NCI-H526 (cell line): ENCODE measurements at regions not wholly inside any gene's neighbourhood (a gene's known extent, or its start where the extent isn't known, plus 50 kb on each side); places are given as distances from the start of the nearest gene placed in this dataset.
A peak's percentile ranks its signal among the peaks of the same experiment; 100 is the strongest.
"Not testable (repeated sequence)": the region's sequence is repeated elsewhere in the genome, so short reads cannot be mapped to it uniquely, and the experiment has no call there.

ENCODE experiments used
- DNase-seq, 2 experiments: peaks; one replicate each; lab custom pipeline; 2025; lab: John Stamatoyannopoulos, UW

DNA sequence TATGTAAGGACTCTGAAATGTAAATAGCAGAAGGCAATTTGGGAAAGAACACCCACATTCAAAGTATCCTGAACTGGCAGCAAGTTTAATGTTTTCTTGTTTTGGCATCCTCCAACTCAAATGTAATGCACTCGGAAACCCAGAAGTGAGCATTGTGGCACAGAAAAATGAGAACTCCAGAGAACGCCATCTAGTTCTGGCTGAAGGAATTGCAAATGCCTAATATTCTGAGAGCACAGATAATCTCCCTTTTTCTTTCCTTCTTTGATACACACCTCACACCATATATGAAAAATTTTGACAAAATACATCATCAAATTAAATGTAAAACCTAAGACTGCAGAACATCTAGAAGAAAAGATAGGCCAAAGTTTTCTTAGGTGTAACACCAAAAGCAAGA is 52.1 kb downstream of the PWWP3B start:
- no peak for DNase-seq

DNA sequence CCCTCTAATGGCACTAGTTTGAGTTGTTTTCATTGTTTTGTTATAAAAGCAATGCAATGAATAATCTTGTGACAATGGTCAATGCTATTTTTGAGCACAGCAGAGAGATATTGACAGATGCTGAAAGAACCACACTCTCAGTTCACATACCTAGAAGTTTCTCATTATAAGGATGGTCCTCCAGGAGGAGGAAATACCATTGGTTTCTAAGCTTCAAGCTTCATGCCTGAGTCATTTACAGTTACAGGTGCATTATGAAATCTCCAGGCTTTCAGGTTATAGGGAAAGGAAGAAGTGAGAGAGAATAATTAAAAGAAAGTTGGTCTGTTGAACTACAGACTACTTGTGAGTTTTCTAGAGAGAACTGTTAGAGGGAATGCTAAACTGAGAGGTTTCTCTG is 75.3 kb downstream of the PWWP3B start:
- DNase-seq: no peak

DNA sequence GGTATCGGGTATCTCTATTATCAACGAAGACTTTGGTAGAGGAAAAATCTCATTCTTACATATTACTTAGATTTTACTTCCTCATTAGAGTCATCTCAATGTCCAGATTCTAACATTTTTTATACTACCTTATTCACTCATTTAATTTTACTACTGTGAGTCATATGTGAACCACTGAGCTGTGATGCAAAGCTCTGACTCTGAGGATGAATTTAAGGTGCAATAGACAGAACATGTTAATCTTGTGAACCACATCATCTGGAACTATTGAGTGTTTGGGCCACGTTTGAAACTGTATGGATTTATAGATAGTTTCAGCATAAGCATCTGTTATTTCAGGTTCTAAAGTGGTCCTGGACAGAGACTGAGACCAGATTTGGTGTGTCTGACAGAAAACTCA is 78.4 kb downstream of the PWWP3B start:
- DNase-seq: no peak

DNA sequence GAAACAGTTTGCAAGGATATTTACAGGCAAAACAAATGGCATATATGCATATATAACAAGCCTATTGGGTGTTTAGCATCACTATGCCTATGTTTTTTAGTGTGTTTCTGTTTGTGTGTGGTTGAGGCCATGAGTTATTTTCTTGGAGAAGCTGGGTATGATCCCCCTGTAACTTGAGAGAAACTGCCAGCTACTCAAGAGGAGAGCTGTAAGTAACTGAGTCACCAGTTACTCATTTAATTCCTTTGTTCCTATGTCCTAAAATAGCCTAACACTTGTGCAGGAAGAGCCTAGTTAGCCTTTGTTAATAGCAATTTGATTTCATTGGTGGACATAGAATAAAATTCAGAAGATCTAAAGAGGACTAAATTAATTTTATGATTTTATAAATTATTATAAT is 79.1 kb downstream of the PWWP3B start:
- DNase-seq: no peak

DNA sequence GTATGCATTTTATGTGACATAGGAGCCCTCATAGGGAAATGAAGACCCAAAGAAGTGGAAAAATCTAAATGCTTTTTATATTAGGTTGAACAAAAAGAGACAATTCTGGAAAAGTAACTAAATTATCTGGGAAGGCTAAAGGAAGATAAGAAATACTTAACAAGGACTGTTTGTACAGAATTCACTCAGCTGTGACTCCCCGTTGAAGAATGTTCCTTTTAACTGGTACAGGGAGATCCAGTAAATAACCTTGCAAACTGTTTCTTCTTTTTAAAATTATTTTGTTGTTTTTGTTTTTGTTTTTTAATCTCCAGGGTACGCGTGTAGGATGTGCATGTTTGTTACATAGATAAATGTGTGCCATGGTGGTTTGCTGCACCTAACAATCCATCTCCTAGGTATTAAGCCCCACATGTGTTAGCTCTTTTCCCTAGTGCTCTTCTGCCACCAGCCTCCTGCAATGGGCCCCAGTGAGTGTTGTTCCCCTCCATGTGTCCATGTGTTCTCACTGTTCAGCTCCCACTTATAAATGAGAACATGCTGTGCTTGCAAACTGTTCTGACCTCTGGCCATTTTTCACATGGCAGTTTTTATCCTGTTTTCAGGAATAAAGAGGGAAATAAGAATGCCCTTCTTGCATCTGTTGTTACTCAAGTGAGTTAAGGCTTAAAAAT is 81.7 kb downstream of the PWWP3B start:
- no peak for DNase-seq

DNA sequence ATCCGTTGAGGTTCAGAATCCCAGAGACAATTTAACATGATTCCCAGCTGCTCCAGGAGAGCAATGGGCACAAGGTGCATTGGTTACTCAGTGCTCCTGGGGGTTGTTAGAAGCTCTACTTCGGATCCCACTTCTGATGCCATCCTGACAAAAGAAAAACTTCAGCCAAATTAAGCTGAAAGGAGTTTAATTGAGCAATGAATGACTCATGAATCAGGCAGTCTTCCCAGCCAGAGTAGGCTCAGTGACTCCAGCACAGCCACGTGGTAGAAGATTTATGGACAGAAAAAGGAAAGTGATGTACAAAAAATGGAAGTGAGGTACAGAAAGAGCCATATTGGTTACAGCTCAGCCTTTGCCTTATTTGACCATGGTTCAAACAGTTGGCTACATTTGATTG is 95.7 kb downstream of the PWWP3B start:
- no peak for DNase-seq

DNA sequence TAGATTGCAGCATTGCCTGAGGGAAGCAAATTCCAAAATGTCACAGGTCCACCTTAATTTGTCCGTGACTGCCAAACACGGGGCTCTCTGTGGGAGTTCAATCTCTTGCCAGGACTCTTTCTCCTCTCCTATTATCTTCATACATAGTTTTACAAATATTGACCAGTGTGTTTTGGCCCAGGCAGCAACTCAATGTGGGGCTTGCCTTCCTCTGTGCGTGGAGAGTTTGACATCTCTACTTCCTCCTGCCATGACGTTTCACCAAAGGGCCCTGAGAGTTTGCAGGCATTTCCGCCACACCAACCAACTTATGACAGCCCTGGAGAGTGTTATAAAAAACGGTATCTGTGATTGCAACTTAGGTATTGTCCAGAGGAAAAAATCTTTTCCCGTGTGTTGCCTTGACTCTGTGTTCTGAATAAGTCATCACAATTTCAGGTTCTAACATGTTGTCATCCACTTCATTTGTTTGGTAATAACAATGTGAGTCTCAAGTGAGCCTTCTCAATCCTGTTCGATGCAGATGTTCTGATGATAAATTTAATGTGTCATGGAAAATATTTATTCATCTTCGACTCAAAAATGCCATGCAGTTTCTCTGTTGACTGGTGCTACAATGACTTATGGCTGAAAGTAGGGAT is 106.0 kb downstream of the PWWP3B start:
- DNase-seq: not testable (repeated sequence)

DNA sequence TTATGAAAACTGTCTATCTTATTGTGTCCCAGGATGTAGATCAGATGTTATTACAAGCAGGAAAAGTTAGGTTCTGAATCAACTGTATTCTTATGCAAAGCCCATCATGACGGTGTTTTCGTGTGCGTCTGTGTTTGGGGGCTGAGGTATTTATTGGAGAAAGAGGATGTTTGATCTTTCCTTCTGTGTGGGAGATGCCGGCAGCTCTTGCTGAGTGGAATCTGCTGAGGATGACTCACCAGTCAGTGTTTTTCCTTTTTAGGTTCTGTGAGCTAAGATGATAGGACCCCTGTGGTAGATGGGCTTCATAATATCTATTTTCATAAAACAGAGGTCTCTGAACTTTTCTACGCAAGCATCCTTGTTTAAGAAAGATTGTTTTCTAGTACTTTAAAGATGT is 107.1 kb downstream of the PWWP3B start:
- not testable (repeated sequence) for DNase-seq

DNA sequence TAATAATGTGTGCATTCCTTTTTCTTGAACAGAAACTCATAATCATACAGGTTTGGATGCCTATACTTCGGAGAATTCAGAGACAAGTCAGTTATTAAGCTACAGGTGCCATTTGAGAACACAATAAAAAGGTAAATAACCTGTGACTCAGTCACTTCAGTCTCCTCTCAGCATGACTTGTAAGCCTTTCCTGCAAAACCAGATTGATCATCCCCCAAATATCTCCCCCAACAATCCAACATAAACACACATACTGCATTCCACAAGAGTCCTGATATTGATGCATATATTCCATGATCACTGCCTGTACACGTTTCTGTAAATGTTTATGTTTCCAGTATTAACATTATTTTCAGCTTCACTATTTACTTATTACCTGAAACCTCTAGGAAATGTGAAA is 110.8 kb downstream of the PWWP3B start:
- no peak for DNase-seq

DNA sequence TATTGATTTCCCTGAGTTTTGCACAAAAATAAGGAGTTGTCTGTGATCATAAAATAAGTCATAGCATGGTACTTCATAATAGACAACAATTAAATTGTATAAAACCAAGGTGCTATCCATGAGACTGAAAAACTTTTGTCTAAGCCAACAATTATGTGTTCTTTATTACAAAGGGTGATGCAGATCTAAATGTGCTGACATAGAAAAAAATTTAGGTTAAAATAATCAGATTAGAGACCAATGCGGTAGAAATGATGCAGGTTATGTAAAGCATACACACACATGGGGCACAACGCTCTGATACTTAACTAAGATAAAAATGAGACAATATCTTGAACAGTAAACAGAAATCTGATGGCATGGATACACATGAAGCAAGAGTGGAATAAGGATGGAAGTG is 113.3 kb downstream of the PWWP3B start:
- DNase-seq: no peak

DNA sequence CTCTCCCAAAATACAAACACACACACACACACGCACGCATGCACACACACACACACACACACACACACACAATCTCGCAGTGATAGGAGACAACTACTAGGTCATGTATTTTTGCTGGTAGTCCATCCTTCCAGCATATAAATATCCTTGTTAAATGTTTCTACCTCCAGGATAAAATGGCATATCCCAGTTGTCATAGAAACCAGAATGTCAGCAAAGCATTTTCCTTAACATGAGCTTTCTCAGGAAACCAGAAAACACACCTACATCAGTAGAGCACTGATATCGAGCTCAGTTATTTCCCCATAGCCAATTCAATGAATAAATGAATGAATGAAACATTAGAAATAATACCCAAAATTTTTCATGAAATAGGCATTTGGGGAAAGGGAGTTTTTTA is 115.7 kb downstream of the PWWP3B start:
- no peak for DNase-seq

DNA sequence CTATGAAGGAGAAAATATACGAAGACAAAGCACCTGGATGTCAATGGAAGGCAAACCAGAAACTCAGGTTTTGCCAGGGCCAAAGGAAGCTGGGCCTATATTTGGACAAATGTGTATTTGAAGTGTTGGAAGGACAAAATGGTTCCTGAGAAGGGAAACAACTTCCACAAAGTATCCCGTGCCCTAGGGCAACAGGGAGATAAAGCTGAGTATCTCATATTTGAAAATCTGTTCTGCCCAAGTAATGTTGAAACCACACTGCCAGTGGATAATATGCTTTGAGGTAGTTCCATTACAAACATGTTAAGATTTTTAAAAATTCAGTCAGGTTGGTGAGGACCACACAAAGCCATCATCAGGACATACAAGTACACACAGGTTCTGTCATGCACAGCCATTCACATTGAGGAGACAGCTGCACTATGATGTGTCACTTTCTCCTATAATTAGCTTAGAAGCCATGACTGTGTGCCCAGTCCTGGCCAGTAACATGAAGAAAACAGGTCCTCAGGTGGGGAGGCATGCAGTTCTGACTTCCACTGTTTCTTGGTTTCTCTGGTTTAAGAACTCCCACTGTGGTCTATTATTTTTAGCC is 116.4 kb downstream of the PWWP3B start:
- DNase-seq: no peak

DNA sequence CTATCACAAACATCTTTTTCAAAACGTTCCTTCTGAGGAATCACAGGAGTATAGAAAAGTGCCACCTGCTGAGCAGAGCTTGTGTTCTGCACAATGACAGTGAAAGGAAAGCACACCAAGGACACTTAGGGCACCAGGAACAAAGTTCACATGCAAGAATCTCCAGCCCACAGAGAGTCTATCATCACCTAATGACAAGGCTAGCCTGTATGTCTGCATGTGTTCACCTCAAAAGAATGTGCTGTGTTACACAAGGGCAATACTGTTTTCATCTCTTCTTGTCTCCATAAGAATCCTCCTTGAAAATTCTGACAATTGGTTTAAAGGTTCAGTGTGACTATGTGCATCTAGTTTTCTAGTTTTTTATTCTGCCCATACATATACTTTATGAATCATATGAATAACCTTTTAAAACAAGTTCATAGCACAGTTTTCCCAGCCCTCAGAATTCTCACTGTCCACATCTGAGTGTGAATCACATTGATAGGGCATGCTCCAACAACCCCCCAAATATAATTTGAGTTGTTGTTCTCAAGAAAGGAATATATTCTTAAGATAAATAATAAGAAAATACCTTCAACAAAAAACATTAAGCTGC is 118.0 kb downstream of the PWWP3B start:
- no peak for DNase-seq

DNA sequence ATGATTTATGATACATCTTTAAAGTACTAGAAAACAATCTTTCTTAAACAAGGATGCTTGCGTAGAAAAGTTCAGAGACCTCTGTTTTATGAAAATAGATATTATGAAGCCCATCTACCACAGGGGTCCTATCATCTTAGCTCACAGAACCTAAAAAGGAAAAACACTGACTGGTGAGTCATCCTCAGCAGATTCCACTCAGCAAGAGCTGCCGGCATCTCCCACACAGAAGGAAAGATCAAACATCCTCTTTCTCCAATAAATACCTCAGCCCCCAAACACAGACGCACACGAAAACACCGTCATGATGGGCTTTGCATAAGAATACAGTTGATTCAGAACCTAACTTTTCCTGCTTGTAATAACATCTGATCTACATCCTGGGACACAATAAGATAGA is 122.7 kb downstream of the PWWP3B start:
- not testable (repeated sequence) for DNase-seq

DNA sequence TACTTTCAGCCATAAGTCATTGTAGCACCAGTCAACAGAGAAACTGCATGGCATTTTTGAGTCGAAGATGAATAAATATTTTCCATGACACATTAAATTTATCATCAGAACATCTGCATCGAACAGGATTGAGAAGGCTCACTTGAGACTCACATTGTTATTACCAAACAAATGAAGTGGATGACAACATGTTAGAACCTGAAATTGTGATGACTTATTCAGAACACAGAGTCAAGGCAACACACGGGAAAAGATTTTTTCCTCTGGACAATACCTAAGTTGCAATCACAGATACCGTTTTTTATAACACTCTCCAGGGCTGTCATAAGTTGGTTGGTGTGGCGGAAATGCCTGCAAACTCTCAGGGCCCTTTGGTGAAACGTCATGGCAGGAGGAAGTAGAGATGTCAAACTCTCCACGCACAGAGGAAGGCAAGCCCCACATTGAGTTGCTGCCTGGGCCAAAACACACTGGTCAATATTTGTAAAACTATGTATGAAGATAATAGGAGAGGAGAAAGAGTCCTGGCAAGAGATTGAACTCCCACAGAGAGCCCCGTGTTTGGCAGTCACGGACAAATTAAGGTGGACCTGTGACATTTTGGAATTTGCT is 123.8 kb downstream of the PWWP3B start:
- not testable (repeated sequence) for DNase-seq

DNA sequence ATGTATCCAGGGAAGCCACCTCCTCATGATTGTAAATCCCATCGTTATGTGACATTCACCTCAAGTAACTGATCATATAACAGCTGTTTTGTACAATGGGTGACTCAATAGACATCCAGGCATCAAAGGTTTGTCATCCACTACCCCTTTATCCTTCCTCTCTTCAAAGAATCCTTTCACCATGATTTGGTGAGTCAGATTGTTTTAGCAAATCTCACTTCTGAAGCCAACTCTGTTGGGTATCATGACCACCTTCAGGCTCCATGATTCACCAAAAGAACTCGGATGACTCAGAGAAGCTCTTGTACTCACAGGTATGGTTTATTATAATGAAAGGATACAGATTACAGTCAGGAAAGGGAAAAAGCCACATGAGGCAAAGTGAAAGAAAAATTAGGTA is 132.1 kb downstream of the PWWP3B start:
- no peak for DNase-seq

DNA sequence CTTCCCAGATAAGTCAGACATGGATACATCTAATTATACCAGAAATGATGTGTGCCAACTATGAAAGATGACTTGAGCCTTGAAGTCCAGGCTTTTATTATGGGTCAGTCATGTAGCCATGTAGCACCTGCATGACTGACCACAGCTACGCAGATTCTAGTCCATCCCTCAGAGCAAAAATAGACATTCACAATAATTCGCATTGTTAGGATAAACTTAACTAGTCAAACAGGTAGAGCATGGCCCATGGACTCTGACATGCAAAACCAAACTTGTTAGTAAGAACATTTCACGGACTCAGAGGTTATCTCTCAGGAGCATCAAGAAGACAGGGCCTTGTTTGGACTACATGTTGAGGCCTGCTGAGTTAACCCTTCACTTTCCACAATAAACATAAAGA is 132.6 kb downstream of the PWWP3B start:
- peak in 1 of 2 experiments; percentile 15 for DNase-seq

DNA sequence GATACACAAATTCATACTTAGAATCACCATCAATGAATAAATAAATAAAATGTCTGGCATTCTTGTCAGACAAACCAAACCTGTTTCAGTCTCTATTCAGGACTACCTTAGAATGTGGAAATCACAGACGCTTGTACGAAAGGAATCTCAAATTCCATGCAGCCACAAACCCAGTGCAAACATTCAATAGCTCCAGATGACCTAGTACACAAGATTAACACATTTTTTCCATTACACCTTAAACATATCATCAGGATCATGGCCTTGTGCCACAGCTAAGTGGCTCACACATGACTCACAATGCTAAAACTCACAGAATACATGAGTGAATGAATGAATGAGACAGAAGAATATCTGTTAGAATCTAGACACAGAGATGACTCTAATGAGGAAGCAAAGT is 134.2 kb downstream of the PWWP3B start:
- no peak for DNase-seq

DNA sequence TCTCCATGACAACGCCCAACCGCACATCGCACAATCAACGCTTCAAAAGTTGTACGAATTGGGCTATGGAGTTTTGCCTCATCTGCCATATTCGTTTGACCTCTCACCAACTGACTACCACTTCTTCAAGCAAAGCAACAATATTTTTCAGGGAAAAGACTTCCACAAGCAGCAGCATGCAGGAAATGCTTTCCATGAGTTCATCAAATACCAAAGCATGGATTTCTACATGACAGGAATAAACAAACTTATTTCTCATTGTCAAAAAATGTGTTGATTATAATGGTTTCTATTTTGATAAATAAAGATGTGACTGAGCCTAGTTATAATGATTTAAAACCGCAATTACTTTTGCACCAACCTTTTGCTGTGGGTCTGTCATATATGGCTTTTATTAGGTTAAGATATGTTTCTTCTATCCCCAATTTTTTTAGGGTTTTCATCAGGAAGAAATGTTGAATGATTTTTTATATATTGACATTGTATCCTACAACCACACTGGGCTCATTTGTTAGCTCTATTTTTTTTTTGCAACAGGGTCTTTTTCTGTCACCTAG is 138.4 kb downstream of the PWWP3B start:
- no peak for DNase-seq

DNA sequence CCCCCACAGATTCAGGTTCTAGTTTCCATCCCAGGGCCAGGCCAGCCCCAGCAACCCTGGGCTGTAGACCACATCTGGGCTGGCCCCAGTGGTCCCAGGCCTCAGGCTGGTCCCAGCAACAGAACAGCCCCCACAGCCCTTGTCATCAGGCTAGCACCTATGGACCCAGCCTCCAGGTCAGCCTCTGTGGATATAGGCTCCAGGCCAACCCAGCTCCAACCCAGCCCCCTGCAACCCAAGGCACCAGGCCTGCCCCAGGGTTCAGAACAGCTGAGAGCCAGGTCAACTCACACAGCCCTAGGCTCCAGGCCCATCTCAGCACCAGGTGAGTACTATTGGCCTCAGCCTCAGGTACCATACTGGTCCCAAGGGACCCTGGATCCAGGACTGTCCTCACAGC is 155.3 kb downstream of the PWWP3B start:
- DNase-seq: no peak

DNA sequence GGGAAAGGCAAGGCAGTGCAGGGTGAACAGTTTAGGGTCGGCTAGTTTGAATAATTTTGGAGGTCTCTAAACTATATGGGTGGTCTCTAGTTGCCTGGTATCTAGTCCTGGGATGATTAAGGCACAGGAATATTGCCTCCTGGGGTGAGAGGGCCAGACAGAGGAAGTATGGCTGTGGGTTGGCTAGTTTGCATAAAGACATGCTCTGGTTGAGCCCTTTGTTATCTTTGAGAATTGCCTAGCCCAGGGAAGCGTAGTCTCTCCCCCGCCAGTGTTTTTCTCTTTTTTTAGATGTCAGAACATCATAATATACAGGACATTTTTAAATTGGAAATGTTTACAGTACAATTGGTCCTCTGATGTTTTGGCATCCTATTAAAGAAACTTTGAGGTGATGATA is 163.5 kb downstream of the PWWP3B start:
- DNase-seq: peak; percentile 69 to 79

DNA sequence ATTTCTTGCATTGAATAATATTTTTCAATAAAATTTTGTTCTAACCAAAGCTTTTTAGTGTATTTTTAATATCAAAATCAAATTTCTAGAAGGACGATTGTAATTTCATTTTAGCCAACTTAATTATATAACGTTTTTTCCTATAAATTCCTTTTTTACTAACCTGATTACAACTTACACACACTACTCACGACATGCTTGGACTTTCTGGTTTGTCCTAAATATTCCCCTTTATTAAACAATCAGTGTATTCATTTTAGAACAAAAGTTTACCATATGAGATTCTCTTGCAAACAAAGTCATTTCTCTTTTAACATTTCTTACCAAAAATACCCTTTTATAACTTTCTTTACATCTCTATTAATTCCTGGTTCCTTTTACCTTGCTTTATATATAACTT is 173.7 kb downstream of the PWWP3B start:
- no peak for DNase-seq

DNA sequence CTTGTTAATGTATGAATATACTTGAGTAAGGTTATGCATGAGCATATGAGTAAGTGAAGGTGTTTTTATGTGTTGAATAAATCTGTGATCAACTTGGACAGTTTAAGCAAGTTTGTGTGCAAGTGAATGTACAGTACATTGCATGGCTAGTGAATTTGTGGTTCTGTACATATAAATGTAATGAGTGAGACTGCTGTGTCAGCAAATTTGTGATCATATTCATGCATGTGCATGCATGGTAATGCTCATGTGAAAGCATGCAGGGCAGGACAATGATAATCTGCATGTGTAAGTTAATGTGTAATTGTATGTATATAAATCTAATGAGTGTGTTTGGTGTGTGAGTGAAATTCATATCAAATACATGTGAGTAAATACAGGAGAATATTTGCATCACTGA is 188.5 kb downstream of the PWWP3B start:
- no peak for DNase-seq
